GM21619 (cell line): ENCODE measurements at regions not wholly inside any gene's neighbourhood (a gene's known extent, or its start where the extent isn't known, plus 50 kb on each side); places are given as distances from the start of the nearest gene placed in this dataset.
A peak's percentile ranks its signal among the peaks of the same experiment; 100 is the strongest.
"Not testable (repeated sequence)": the region's sequence is repeated elsewhere in the genome, so short reads cannot be mapped to it uniquely, and the experiment has no call there.

Experiments
- ATAC-seq: cut with Tn5 transposase; IDR thresholded peaks from one replicate; pipeline ENCODE4 v1.9.1; 2021; ENCODE audit not compliant: unreplicated experiment

DNA sequence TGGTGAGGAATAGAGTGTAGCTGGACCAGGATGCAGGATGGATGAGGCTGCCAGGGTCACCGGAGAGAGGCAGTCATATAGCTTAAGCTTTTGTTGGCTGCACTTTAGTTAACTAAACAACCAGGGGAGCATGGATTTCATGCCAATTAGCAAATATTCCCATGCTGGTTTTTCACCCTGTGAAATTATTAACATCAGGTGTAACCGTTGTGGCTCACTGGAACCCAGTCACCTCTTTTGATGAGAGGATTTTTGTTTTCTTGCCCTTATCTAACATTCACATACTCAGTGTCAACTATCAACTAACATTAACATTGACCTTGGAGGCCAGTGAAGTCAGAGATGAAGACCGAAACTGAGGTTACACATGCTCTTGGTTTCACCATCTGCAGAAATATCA, 97.2 kb upstream of the BASP1 start:
- ATAC-seq: no peak

DNA sequence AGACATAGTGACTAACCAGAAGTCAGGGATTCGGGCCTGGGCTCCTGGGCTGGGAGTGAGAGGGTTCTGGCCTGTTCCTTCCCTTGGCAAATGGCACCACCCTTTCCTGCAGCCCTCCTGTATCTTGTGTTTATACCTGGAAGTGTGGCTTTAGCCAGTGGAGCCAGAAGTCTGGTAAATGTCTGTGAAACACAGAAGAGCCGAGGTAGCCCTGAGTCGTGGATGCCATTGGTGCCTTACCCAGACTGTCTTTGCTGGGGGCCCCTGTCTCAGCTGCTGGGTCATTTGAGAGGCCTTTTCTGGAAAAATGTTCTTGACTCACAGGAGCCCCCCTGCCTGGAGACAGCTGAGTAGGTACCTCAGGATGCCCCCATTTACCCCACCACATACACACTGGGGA, 95.7 kb upstream of the BASP1 start:
- no peak for ATAC-seq

DNA sequence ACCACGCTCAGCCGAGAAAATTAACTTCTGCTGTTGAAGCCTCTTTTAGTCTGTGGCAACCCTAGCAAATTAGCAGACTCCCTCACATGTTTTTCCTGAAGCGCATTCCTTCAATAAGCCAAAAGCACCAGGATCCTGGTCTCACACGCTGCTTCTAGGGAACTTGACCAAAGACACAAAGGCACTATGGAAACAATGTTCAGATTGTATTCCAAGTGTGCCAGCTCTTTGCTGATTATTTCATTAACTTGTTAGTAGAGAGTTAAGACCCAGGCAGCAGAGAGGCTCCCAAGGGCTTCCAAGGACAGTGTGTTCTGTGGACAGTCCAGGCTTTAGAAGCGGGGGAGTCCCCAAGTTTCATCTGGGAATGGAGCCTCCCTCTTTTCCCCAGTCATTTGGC, 94.4 kb upstream of the BASP1 start:
- no peak for ATAC-seq

DNA sequence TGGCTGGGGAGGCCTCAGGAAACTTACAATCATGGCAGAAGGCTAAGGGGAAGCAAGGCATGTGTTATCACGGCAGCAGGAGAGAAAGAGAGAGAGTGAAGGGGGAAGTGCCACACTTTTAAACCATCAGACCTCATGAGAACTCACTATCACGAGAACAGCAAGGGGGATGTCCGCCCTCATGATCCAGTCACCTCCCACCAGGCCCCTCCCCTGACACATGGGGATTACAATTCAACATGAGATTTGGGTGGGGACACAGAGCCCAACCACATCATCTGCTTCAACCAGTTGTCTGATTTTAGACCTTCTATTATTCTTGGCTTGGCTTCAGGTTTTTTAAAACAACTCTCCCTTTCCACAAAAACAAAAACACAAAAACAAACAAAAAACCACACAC, 93.7 kb upstream of the BASP1 start:
- not testable (repeated sequence) for ATAC-seq

DNA sequence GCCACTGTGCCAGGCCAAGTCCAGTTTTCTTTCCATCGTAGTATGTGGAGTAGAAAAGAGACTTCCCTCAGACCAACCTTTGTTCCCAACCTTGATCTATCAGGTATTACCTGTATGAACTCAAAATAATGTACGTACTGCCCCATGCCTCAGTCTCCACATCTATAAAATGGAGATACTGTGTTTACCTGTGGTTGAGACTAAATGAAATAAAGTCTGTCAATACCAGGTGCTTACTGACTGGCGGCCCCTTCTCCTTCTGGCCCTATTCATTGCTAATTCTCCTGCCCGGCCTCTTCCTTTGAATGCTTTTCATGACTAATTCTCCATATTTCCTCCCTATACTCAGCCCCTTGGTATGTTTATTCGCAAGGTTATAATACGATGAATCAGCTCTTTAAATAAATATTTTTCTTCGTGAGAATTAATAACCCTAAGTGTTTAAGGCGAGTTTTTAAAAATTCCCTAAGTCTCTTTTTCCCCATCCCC, 89.6 kb upstream of the BASP1 start:
- no peak for ATAC-seq

DNA sequence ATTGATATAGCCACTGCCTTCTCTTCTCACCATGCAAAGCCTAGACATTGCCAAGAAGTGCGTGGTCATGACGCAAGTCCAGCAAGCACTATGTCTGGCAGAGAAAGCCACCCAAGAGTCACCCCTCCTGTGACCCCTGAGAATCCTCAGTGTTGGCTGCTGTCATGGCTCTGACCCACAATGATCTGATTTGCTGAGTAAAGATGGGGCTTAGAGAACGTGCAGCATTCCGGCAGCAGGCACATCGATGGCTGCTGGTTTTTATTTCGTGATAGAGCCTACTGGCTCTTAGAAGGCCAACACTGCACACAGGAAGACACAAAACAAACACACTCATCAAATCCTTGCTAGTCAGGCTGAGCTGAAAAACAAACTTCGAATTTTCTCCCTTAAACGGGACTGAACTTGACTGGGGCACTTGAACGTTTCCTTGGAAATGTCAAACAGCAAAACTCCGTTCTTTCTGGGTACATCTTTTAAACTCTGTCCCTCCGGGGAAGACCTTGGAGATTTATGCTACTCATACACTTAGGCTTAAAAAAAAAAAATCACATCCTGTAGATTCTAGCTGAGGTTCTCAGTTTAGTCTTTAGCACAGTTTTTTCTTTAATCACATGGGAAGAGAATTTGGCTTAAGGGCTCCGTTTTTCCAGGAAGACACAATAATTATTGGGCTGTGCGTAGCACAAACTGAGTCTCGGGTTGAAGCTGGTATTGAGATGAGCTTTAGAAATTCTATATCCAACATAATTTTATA, 88.2 kb upstream of the BASP1 start:
- no peak for ATAC-seq

DNA sequence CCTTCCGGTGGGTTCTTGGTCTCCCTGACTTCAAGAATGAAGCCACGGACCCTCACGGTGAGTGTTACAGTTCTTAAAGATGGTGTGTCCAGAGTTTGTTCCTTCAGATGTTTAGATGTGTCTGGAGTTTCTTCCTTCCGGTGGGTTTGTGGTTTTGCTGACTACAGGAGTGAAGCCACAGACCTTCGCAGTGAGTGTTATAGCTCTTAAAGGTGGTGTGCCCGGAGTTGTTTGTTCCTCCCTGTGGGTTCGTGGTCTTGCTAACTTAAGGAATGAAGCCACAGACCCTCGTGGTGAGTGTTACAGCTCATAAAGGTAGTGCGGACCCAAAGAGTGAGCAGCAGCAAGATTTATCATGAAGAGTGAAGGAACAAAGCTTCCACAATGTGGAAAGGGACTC, 87.1 kb upstream of the BASP1 start:
- not testable (repeated sequence) for ATAC-seq

DNA sequence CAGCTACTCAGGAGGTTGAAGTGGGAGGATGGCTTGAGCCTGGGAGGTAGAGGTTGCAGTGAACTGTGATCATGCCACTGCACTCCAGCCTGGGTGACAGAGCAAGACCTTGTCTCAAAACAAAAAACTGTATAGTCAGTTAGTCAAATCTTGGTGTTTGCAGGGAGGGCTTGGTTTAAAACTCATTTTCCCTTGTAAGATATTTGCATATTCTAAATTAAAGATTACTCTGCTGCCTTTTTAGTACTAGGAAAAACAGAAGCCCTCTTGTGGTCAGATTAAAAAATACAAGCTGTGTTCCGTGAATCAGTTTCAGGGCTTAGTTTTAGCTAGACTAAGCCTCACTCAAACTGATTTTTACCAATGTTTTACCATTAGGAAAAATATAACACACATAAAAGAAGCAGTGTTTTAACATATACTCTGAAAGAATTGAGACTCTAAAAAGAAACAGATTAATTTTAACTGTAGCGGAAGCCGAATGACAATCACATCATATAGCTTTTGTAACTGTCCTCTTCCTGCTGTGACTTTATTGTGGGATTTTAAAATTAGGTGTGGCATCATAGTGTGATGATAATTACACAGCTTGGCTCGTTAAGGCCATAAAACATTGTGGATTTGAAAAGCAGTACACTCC, 84.9 kb upstream of the BASP1 start:
- ATAC-seq: peak; percentile 75

DNA sequence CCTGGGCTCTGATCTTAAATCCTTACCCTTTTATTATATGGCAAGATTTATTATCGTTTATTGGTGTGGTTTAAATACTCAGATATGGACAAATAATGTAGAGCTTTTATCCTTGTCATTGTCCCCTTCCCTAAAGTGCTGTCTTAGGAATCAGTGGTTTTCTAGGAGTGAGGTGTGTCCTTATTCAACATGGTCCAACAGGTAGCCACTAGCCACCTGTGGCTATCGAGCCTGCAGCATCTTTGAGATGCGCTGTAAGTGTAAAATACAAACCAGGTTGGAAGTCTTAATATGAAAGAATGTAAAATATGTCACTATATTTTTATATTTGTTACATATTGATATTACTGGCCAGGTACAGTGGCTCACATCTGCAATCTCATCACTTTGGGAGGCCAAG, 82.4 kb upstream of the BASP1 start:
- no peak for ATAC-seq

DNA sequence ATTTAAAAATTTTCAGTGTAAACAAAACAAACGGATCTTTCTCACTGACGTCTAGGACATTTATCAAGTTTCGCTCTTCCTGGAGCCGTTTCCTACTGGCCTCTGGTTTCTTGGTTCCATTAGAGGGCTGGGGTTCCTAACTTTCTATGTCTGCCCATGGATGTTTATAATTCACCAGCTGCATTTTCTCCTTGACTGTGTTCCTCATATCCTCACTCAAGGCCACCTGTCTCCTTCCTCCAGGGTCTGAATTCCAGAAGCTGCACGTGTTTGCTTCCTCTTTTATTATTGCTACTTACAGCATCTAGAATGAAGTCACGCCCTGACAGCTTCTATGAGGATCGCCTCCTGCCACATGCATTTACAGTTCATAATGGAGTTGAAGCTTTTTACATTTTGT, 74.1 kb upstream of the BASP1 start:
- no peak for ATAC-seq

DNA sequence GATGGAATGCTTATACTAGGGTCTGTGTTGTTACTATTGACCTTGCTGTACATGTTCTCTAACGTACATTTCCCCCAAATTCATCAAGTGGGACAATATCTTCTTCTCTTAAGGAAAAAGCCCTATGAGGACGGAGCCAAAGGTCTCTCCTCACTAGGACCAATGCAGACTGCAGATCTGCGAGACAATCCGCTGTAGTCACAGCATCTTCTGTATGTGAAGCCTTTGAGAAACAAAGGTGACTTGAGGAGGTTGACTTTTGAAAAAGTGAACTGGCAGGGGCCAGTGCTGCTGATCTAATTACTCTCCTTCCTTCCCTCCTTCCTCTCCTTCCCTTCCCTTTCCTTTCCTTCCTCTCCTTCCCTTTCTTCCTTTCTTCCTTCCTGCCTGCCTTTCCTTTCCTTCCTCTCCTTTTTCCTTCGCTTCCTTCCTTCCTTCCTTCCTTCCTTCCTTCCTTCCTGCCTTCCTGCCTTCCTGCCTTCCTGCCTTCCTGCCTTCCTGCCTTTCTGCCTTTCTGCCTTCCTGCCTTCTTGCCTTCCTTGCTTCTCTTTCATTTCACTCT, 71.1 kb upstream of the BASP1 start:
- ATAC-seq: no peak

DNA sequence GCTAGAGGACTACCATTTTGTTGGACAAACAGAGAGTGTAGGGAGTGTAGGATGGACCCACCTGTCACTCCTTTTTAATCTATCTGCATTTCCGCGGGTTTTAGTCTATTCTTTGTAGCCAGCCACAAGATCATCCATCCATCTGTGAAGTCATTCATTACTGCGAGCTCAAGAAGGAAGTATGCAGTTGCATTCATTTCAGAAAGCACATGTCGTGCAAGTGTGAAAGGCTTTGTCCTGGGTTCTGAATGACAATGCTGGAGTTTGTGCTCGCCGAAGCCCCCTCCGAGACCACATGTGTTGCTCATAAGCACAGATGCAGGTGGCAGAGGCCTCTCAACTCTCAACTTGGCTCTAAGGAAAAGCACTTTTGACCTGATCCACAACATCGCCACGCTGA, 70.3 kb upstream of the BASP1 start:
- no peak for ATAC-seq

DNA sequence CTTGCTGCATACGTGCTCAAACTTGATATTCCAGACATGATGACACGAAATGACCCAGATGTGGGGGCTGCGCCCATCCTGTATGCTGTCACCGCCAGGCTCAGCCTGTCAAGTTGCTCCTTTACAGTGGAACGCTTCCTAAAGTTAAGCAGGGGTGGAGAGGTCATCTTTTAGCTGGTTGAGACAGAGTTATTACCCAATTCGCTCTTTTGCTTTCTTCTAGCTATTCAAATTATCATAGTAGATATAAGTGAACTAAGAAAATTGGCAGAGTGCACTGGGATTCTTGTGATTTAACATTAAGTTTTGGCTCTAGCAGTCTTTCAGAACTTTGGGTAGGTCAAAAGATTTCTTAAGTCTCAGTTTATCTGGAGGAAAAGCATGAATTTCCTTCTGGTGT, 69.8 kb upstream of the BASP1 start:
- no peak for ATAC-seq

DNA sequence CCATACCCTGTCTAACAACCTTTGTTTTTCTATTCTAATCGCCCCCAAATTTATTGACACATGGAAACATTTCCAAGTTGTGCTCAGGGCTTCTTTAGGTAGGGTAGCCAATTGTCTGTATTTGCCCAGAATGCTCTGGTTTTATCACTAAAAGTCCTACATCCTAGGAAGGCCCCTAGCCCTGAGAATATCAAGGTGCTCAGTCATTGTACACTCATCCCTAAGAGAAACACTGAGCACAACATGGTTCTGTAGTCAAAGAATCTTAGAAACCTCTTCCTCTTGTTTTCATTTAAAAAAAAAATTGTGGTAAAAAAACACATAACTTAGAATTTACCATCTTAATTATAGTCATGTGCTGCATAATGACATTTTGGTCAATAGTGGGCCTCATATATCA, 69.0 kb upstream of the BASP1 start:
- no peak for ATAC-seq

DNA sequence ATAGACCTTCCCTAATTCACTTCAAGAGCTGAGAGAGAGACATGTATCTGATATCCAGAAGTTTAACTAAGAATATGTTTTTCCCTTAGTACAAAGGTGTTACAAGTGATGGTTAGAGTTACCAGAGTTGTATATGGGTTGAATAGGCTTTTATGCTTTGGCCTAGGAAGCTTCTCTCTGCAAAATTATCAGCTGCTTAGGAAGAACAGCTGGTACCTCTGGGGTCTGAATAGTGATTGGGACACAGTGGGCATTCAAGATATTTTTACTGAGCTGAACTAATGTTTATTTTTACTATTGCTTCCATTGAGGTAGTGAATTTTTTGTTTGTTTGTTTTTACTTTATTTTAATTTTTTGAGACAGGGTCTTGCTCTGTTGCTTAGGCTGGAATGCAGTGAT, 67.6 kb upstream of the BASP1 start:
- no peak for ATAC-seq

DNA sequence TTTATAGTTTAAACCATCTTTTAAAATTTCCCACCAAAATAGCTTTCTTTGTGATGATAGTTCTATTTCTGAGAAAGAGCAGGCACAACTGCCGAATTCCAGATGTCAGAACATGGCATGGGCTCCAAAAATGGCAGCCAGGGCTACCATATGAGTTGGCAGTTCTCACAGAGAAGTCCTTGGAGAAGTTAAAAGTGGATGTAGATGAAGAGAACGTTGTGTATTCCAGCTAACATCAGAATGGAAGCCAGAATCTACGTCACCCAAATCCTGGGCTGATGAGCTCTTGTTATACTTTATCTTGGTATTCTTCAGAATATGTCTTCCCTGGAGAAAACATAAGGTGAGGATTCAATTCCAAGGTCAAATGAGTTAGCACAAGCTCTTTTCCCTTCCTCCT, 66.9 kb upstream of the BASP1 start:
- no peak for ATAC-seq

DNA sequence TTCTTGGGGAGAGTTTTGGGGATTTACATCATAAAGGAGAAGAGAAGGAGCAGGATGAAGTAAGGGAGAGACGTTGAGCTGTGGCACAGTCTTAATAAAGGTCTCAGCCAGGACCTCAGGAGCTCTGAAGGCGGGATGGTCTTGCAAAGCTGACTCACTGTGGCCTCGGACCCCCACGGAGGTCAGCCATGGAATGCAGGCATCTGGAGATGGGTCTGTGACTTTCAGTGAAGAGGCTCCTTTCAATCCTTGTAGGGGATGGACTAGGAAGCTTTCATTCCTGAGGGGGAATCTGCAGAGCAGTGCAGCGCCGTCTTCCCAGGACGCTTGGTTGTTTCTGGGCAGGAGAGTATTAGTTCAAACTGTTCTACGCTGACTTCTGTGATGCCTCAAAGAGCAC, 65.7 kb upstream of the BASP1 start:
- ATAC-seq: no peak

DNA sequence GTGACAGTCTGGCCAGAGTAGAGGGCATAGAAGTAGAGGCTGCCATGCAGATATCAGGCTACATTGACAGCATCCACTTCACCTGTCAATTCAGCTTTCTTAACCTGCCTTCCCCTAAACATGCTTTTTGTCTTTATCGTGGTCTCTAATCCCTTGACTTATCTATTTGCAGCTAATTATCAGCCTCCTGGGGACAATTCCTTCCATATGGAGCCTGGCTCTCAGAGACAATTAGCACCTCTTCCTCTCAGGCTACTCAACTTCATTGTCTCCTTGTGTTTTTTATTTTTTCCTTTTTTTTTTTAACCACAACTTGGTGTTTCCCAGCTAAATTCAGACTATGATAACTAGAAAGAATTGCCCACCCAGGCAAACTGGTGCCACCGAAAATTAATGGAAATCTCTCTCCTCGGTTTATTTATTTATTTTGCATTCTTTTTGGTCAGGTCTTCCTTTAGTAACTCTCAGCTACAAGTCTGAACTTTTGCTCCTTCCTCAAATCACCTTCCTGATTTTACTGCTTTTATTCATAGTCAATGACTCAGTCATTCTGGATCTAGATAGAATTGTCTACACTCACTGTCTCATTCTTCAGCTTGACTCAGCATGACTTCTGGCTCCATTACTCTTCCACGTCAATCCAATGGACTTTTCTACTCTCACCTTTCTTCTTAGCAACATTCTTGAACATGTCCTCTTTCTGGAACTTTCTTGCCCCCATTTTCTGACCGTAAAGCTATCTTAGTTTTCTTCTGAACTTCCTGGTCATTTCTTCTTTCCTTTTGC, 63.0 kb upstream of the BASP1 start:
- no peak for ATAC-seq

DNA sequence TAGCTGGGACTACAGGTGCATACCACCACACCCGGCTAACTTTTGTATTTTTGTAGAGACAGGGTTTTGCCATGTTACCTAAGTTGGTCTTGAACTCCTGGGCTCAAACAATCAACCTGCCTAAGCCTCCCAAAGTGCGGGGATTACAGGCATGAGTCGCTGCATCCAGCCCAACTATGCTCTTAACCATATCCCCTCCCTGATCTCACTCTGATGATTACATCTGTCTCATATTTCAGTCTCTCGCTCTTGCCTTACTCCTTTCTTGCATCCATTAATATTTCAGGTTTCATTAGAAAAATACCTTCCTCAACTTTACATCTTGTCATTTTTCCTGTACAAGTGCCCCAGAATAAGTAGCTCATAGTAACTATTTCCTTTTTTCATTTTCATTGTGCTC, 61.0 kb upstream of the BASP1 start:
- no peak for ATAC-seq

DNA sequence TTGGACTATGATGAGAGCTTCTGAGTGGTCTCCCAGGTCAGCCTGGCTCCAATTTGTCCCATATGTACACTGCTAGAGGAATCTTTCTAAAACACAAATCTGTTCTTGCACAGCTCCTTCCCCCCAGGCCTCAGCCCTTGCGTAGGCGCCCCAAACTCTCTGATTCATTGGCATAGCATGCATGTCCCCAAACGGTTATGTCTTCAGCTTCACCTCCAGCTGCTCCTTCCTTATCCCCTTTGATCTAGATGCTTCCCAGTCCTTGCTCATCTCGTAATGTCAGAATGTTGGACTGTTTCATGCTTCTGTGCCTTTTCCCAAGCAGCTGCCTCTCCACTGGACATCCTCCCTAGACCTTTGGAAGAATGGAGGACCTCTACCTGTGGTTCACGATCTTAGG, 60.1 kb upstream of the BASP1 start:
- ATAC-seq: no peak

DNA sequence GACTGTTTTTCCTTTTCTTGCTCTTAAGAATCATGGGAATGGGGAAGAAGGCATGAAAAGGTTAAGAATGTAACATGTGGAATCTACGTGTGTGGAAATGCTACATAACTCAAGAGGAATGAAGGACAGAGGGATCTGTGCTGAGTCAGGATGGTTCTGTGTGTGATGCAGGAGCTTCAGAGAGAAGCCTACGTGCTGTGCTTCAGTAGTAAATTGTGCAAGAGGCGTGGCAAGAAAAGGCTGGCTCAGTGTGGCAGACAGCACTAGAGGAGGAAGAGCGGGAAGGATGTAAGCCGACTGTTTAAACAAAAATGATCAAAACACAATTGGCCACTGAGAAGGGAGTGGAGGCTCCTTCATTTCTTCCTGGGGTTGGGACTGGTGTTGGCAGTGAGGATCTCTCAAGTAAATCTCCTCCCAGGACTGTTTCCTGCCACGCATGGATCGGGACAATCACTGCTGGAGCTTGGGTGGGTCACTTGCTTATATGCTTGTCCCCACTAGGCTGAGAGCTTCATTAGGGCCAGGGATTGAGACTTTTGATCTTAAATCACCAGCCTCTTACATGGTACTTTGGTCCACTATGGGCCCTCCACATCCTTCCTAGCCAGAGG, 59.4 kb upstream of the BASP1 start:
- no peak for ATAC-seq

DNA sequence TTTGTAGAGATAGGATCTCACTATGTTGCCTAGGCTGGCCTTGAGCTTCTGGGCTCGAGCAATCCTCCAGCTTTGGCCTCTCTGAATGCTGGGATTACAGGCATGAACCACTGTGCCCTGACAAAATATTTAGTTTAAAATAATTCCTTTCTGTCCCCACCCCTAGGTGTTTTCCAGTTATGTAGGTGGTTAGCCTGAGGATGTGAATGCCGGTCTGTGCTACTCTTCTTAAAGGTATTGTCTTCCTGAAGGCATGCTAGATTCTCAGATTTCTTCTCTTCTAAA, 56.7 kb upstream of the BASP1 start:
- ATAC-seq: no peak
